KMS-11 (cell line): ENCODE measurements at regions not wholly inside any gene's neighbourhood (a gene's known extent, or its start where the extent isn't known, plus 50 kb on each side); places are given as distances from the start of the nearest gene placed in this dataset.

Experiments used
- H2AFZ ChIP-seq: fragments of 200-600 bp; sonication (generic); 2 replicates; pipeline ENCODE4 v1.6.1; 2016; ENCODE audit warnings: antibody characterized with exemption, mixed run types, low read depth
- H3K27ac ChIP-seq: fragments of 200-600 bp; sonication (generic); 2 replicates; pipeline ENCODE4 v1.6.1; 2016; ENCODE audit warnings: mild to moderate bottlenecking, mixed run types
- H3K27me3 ChIP-seq: fragments of 200-600 bp; sonication (generic); 2 replicates; pipeline ENCODE4 v1.6.1; 2017; ENCODE audit warnings: mild to moderate bottlenecking, low read depth, mixed run types, moderate library complexity; ENCODE audit not compliant: insufficient read depth
- H3K36me3 ChIP-seq: fragments of 200-600 bp; sonication (generic); 2 replicates; pipeline ENCODE4 v1.6.1; 2017; ENCODE audit warnings: mild to moderate bottlenecking, mixed run types; ENCODE audit not compliant: insufficient read depth
- H3K4me1 ChIP-seq: fragments of 200-600 bp; sonication (generic); 2 replicates; pipeline ENCODE4 v1.6.1; 2016; ENCODE audit warnings: mild to moderate bottlenecking, low read depth, mixed run types; ENCODE audit not compliant: poor library complexity, severe bottlenecking
- H3K4me2 ChIP-seq: fragments of 200-600 bp; sonication (generic); 2 replicates; pipeline ENCODE4 v1.7.0; 2016; ENCODE audit warnings: mild to moderate bottlenecking, mixed run types
- H3K4me3 ChIP-seq: fragments of 200-600 bp; sonication (generic); IDR thresholded peaks from 2 replicates; pipeline ENCODE4 v1.6.1; 2017; ENCODE audit warnings: low read depth, low read length, mixed read lengths; ENCODE audit not compliant: insufficient read depth
- H3K79me2 ChIP-seq: fragments of 200-600 bp; sonication (generic); 2 replicates; pipeline ENCODE4 v1.6.1; 2016; ENCODE audit warnings: low read depth, mixed run types; ENCODE audit not compliant: insufficient read depth
- H3K9ac ChIP-seq: fragments of 200-600 bp; sonication (generic); 2 replicates; pipeline ENCODE4 v1.6.1; 2016; ENCODE audit warnings: mild to moderate bottlenecking, mixed run types
- H4K20me1 ChIP-seq: fragments of 200-600 bp; sonication (generic); 2 replicates; pipeline ENCODE4 v1.6.1; 2016; ENCODE audit warnings: mild to moderate bottlenecking, mixed run types; ENCODE audit not compliant: insufficient read depth
- CTCF ChIP-seq: fragments of 200-600 bp; sonication (generic); conservative IDR thresholded peaks from 2 replicates; pipeline ENCODE4 v1.6.1; 2017; ENCODE audit warnings: low read depth, mild to moderate bottlenecking, antibody characterized with exemption, low read length, moderate library complexity, mixed read lengths

GRCh38 chr11:13094930-13095687 lies 86.0 kb downstream of the RASSF10 start:
- Histone ChIP-seq H3K4me3 (no peak overlapping the region), H3K36me3 (no peaks in the 10 kb centered on the region), H3K4me2 (no peak overlapping the region), H3K27me3 (no peaks in the 10 kb centered on the region), H3K27ac (no peak overlapping the region), H3K4me1 (no peaks in the 10 kb centered on the region), H3K79me2 (no peaks in the 10 kb centered on the region), H3K9ac (no peak overlapping the region), H2AFZ (no peak overlapping the region), H4K20me1 (no peaks in the 10 kb centered on the region)
- TF ChIP-seq CTCF: no peak

- Histone ChIP-seq H2AFZ (no peak overlapping the region), H3K79me2 (no peaks in the 10 kb centered on the region), H4K20me1 (no peaks in the 10 kb centered on the region), H3K4me2 (no peak overlapping the region), H3K4me3 (no peak overlapping the region), H3K27ac (no peak overlapping the region), H3K27me3 (no peaks in the 10 kb centered on the region), H3K4me1 (no peaks in the 10 kb centered on the region), H3K36me3 (no peaks in the 10 kb centered on the region), H3K9ac (no peak overlapping the region)
- TF ChIP-seq CTCF: no peak
Measured at GRCh38 chr11:13098063-13098462, 88.9 kb downstream of the RASSF10 start.

GRCh38 chr11:13098616-13099289 lies 89.6 kb downstream of the RASSF10 start:
- H3K4me3 ChIP-seq: no peak overlapping the region
- TF ChIP-seq CTCF: no peak
- H3K79me2 ChIP-seq: no peaks in the 10 kb centered on the region
- no peak overlapping the region for H3K9ac ChIP-seq
- no peak overlapping the region for H3K4me2 ChIP-seq
- H2AFZ ChIP-seq: no peak overlapping the region
- H4K20me1 ChIP-seq: no peaks in the 10 kb centered on the region
- no peaks in the 10 kb centered on the region for H3K36me3 ChIP-seq
- no peaks in the 10 kb centered on the region for H3K4me1 ChIP-seq
- H3K27me3 ChIP-seq: no peaks in the 10 kb centered on the region
- no peak overlapping the region for H3K27ac ChIP-seq

GRCh38 chr11:13101644-13102512 lies 92.8 kb downstream of the RASSF10 start:
- Histone ChIP-seq H4K20me1 (no peaks in the 10 kb centered on the region), H3K27me3 (no peaks in the 10 kb centered on the region), H3K36me3 (no peaks in the 10 kb centered on the region), H3K4me2 (no peak overlapping the region), H3K79me2 (no peaks in the 10 kb centered on the region), H3K27ac (no peak overlapping the region), H3K4me3 (no peak overlapping the region), H3K9ac (no peak overlapping the region), H3K4me1 (no peaks in the 10 kb centered on the region), H2AFZ (no peak overlapping the region)
- no peak for TF ChIP-seq CTCF
